Daoy (cell line): ENCODE measurements at regions not wholly inside any gene's neighbourhood (a gene's known extent, or its start where the extent isn't known, plus 50 kb on each side); places are given as distances from the start of the nearest gene placed in this dataset.

ENCODE experiments used
- DNase-seq: peaks from one replicate; pipeline ENCODE4 v3.0.0-alpha.2; 2015; ENCODE audit warnings: low read depth

DNA sequence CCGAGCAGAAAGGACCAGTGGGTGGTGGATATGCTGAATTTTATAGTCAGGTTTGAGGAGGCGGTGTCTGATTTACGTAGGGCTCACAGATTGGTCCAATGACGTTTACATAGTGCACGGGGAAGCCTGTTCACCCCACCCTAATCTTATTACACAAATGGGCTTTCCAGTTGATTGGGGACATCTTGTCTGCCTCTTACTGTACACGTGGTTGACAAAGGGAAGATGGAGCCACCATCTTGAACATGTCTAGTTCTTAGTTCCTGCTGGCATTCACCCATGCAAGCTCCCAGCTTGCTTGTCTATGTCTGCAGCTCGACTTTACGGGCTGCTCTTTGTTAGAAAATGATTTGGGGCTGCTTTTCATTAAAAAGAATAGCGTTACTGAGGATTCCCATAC is 332.0 kb upstream of the SLCO3A1 start:
- no peak for DNase-seq

DNA sequence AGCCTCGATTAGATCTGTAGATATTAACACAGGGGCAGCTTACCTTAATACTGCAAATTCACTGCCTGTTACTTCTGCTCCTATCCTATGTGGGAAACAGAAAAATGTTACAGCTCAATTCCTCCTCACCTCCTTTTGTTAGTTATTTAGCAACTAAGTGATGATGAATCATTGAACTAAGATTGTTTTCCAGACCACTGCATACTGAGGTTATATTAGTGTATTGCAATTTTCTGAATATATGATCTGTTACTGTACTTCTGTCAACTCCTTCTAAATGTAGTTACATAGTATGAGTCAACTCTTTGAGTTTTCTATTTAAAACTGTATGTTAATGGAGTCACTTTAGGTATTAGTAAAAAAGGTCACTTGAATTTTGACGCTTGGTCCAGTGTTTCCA is 331.5 kb upstream of the SLCO3A1 start:
- DNase-seq = peak; percentile 19

DNA sequence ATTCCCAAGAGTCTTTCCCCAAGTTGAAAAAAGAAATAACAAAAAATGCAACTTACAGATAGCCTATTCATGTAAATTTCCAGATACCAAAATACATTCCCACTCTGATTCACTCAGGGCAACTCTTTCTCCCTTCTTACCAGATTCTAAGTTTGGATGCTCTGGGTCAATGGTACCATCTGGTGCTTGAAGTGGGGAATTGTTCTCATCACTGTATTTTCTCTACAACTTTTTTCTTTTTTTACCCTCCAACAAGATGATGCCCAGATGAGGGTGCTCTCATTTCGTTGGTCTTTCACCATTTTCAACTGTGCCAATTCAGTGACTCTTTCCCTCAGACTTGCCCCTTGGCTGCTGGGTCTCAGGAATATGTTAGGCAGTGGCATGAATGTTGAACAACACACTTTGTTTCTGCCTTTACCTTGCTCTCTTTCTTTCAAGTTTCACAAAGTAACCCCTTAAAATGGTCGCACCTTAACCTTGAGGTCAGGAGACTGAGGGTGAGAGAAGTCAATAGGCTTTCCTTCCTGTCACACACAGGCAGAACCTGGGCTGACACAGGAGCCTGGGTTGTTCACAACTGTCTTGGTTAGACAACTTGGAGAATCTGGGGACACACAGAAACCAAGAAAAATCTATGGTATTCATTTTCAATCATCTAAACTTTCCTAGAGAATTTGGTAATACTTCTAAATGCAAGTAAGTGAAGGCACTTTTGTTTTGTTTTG is 330.7 kb upstream of the SLCO3A1 start:
- DNase-seq = peak; percentile 59

DNA sequence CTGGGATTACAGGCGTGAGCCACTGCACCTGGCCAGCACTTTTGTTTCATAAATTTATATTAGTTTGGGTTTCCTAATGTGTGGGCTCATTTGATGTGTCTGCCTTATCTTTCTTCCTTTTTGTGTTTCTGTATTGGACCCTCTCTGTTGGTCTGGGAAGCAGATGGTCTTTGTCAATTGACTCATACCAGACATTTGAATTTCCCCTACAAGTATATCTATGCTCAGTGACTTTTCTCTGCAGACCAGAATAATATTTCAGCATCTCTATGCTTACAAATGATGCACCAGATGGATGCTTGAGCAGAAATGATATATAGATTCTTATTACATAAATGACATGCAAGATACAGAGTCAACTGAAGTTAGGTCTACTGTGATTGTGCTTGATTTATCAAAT is 329.9 kb upstream of the SLCO3A1 start:
- DNase-seq = no peak

DNA sequence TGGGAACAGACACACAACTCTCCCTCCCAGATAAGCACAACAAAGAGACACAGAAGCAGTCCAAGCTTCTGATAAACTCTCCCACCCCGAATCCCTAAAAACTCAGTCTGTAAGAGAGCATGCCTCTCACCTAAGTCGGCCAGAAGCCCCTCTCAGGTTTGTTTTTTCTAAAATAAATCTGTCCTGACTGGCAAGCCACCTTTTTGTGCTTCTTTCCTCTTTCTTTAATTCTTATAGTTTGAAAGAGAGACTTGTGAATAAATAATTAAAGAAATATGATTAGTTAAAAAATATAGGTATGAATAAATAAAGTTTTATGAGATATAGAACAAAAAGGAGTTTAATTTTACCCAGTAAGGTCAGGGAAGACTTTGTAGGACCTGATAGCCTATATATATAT is 329.0 kb upstream of the SLCO3A1 start:
- DNase-seq = no peak

DNA sequence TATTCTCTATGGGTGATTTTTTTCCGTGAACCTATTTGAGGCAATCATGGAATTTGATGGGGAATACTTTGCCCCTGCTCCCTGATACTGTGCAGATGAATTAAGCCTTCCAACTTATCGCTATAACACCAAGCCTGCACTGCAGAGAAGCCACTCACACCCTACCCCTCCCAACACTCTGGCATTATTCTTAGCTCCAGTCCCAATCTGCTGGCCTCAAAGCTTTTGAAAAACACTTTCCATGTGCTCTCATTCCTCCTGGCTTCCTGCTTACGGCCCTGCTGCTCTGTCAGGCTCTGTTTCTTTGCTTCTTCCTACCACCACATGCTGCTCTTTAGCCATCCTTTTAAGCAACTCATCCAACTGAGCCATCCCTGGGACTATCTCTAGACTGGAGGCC is 327.8 kb upstream of the SLCO3A1 start:
- no peak for DNase-seq

DNA sequence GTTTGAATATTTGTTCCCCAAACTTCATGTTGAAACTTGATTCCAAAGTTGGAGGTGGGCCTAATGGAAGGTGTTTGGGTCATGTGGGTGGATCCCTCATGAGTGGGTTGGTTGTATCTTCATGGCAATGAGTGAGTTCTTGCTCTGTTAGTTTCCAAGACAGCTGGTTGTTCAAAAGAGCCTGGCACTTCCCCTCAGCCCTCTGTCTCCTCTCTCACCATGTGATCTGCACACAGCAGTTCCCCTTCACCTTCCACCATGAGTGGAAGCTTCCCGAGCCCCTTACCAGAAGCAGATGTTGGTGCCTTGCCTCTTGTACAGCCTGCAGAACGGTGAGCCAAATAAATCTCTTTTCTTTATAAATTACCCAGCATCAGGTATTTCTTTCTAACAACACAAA is 327.1 kb upstream of the SLCO3A1 start:
- DNase-seq = no peak

DNA sequence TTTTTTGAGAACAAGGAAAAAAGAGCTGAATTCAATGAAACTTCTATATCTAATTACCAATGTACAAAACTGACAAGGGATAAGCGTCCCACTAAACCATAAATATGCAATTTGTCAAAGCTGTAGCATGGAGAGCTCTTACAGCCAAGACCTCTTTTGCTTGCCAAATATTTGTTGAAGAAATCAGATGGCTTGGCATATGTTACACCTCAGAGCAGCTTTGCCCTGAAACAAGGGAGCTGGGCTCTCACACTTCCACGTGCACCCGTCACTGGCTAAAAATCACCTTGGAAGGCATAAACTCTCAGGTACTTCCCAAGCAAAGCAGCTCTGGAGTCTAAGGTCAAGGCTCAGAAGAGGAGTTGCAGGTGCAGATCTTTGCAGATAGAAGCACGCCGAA is 324.7 kb upstream of the SLCO3A1 start:
- DNase-seq = no peak

DNA sequence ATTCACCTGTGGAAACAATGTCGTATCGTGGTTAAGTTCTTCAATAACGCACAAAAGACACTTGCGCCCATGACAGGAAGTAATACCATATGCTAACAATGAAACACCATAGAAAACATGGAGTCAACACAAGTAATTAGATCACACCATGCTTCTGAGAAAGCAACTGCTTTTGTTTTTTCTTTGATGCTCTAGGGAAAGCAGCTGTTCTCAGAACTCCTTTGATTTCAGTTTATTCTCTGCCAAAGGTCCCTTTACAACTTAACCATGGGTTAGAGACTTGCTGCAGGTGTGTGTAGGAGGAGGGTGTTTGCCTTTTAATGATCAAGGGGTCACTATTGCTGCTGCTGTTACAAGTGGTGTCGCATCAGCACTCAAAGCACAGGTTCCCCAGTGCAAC is 324.0 kb upstream of the SLCO3A1 start:
- no peak for DNase-seq

DNA sequence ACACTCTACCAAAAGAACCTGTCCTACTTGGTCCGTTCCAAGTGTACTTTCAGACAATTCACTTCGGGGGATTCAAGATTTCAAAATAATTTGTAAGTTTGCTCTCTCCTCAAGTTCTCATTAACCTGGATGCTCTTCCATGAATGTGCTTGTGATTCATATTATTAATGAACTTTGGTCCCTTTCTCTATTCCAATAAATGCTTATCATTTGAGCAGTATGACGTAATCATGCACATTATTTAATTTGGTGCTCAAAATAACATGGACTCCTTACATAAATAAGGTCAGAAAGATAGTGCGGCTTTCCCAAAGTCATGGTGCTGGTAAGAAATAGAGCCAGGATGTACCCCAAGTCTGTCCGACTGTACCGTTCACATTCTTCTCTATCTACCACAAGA is 323.2 kb upstream of the SLCO3A1 start:
- no peak for DNase-seq

DNA sequence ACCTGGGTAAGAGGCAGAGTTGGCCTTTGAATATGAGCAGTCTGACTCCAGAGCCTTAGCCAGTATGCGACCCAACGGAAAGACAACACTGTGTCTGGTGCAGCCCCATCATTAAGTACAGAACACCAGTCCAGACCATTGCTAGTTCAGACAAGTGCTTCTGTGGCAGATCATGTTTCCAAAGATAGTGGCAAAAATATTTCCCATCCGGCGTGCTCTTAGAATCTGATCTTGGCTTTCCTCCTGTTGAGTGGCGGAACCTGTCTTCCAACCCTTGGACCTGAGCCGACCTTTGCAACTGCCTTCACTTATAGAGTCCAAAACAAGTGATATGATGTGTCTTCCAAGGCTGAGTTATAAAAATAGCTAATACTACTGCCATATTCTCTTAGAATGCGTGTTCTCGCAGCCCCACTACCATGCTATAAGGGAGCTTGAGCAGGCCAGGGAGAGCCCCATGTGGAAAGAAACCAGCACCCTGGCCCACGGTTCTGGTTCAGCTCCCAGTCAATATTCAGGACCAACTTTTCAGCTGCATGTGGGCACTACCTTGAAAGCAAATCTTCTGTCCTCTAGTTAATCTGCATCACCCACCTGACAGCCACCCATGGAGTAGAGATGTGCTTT is 322.4 kb upstream of the SLCO3A1 start:
- DNase-seq = no peak

DNA sequence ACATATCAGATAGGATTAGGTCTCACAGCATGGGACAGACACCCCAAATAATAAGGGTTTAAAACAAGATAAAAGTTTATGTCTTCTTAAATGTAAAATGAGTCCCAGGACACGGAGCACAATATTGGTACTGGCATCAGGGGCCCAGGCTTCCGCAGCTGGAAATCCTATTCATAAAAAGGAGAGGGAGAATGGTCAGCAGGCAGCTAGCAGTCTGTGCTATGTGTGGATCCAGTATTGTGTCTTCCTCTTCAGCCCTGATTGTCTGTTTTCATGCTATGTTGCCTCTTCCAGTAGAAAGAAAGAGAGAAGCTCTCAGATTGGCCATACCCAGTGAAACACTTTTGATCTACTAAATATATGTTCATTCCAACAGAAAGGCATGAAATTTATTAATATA is 319.3 kb upstream of the SLCO3A1 start:
- no peak for DNase-seq

DNA sequence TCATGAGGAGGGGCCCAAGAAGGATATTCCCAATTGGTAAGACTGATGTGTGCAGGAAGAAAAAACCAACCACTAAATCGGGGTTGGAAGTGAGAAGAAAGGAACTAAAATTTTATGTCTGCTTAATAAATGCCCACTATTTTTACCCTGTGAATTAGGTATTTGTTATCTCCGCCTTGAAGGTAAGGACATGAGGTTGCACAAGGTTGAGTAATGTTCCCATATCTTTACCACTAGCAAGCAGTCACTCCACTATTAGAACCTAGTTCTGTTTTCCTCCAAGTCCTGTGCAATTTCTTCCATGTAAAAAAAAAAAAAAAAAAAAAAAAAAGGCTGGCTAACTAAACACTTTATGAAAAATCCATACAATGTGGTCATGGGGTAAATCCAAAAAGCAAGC is 318.5 kb upstream of the SLCO3A1 start:
- DNase-seq = no peak

DNA sequence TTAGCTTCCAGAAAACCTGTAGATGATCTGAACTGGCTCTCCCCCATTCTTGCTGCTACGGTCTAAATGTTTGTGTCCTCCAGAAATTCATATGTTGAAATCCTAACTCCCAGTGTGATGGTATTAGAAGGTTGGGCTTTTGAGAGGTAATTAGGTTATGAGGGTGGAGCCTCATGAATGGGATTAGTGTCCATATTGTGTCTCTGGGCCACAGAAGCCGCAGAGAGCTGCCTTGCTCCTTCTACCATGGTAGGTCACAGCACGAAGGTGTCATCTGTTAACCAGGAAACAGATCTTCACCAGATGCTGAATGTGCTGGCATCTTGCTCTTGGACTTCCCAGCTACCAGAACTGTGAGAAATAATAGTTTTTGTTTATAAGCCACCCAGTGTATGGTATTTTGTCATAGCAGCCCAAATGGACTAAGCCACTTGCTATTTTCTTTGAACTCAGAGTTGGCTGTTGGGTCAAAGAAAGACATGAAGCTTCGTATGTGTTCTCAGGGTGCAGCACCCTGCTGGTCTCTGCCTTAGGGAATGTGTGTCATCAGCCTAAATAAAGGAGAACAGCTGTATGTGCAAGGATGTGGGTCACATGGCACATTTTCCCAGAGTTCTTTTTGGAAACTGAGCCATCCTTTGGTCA is 317.5 kb upstream of the SLCO3A1 start:
- DNase-seq = peak; percentile 30

DNA sequence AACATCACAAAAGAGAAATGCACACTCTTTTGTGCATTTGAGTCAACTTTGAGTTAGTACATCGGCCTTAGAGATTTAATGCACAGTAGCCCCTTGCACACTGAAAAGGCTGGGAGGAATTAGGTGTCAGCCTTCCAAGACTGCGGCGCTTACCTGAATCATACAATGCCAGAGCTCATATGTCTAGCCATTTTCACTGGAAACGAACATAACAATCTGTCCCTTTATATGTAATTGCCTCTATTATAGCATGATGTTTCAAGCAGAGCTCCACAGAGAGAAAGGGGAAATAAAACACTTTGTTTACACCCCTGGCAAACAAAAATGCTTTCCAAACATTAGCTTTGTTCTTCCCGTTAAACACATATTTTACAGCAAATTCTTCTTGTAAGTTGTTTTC is 315.7 kb upstream of the SLCO3A1 start:
- DNase-seq = no peak

DNA sequence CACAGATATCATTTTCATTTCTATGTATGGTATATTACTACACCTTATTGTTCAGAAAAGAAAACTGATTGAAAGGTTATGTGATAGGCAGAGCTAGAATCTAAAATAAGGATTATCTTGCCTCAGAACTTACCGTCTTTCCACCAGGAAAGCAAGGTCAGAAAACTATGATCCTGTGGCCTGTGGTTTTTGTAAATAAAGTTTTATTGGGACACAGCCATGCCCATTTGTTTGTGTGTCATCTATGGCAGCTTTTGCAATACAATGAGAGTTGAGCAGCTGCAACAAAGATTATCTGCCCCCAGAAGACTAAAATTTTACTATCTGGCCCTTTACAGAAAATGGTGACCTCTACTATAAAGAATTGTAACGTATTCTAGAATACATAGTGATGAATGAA is 314.7 kb upstream of the SLCO3A1 start:
- no peak for DNase-seq

DNA sequence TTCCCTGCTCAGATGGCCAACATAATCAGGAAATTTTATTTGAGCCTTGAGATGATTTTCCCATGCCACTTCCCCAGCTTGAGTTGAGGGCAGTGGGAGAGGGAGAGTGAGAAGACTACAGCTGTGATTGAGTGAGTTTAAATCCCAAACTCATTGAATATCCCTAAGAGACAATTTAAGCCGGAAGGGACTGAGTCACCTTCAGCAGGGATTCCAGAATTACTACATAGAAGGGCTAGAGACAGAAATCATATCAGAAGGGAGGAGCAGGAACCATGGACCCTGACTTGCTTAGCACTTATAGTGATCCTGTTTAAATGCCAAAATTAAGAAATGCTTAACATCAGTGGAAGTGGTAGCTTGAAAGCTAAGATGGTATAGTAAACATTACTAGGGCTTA is 312.2 kb upstream of the SLCO3A1 start:
- peak; percentile 21 for DNase-seq

DNA sequence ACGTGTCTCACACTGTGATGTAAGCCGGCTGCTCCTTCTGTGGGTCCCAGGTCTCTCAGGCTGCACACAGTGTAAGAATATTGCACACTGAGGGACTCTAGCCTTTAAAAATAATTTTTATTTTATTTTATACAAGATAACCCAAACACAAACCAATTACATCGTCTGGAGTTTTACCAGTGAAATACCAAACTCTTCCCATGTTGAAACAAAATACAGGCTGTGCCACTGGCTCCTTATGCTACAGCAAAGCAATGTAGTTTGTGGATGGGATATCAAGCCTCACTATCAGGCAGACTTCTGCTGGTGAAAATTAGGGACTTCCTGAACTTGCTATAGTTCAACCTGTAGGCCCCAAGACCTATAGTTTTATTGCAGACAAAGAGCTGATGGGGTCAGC is 311.3 kb upstream of the SLCO3A1 start:
- no peak for DNase-seq

DNA sequence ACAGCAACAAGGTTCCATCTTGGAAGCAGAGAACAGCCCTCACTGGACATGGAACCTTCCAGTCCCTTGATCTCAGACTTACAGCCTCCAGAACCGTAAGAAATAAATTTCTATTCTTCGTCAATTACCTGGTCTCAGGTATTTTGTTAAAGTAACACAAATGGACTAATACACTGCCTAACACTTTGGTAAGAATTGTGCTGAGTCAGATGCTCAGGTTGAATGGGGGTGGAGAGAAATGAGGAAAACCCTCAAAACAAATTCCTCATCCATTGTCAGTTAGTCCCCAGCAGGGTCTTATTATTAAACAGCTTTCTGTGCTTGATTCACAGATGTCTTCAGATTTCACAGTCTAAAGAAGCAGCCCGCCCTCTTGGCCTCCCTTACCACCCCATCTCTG is 306.2 kb upstream of the SLCO3A1 start:
- no peak for DNase-seq

DNA sequence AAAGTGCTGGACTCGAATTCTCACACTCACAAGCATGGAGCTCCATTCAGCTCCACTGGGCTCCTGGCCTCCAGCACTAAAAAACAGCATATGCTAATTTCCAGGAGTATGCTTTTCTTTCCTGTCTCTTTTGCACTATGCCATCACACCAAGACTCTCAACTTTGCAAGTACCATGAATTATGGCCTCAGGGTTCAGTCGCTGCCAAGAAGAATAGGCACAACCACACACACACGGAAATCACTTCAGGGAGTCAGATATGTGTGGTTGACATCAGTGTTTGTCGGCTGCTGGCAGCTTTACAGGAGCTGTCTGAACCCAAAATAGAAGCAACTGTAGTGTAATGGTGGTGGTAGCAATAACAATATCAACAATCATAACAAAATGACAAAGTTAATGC is 305.0 kb upstream of the SLCO3A1 start:
- DNase-seq = peak; percentile 40

DNA sequence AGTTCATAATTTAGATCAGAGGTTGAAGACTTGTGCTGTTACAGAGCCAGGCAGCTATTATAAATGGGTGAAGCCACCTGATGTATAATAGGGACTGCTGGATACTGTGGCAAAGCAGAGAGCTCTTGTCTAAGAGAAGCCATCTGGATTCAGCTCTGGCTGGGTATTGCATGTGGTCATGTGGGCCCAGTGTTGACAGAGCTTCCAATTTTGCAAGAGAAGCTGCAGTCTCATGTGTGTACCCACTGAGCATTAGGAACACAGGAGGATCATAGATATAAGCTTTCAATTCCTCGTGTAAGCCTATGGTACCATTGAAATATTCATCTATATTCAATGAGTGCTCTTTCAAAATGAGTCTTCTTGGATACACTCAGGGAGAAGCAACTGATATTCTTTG is 303.9 kb upstream of the SLCO3A1 start:
- DNase-seq = no peak

DNA sequence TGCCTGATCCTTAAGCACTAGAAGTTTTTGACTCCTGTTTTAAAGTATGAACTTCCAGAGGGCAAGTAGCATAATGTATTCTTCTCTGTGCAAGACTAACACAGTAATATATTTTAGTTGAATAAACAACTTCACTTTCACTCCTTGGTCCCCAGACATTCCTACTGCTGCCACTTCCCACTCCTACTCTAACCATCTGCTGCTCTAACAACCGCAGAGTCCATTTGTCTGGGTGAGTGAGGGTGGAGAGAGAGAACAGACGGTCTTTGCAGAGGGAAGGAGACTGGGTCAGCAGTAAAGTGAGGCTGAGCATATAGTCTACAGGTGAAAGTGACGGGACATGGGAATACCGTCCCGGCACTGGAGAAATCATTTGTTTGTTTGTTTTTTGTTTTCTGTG is 301.0 kb upstream of the SLCO3A1 start:
- DNase-seq = no peak

DNA sequence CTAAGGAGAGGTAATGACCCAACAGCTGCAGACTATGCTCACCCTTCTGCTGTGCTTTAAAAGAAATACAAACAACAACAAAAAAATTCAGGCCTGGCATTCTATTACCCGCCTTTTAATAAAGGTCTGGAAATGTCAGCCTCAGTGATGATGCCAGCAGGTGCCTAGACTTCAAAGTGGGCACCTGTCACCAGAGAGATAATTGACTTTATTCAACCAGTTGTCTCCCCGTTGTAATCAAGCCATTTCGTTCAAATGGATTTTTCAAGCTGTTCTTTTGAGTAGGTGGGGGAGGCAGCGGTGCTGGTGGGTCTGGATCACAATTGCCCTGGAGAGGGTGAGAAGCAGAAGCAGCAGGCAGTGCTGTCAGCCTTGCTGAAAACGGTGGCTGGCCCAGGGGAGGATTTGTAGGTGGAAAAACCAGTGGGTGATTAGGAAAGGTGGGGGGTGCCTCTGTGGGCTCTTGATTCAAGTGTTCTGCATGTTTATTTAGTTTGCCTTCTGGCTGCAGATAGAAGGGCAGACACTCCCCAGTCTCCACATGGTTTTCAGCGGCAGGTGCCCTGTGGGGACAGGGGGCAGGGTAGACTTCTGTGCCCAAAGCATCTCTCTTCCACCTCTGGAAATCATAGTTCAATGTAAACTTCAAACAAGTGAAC is 300.2 kb upstream of the SLCO3A1 start:
- no peak for DNase-seq
